Lower lobe of right lung (tissue), 2 donors: ENCODE measurements at regions not wholly inside any gene's neighbourhood (a gene's known extent, or its start where the extent isn't known, plus 50 kb on each side); places are given as distances from the start of the nearest gene placed in this dataset.

Source experiments
- ATAC-seq, 2 donors: fragments of 200-7000 bp; cut with Tn5 transposase; one replicate each; pipeline ENCODE4 v1.9.1; 2020 to 2022; ENCODE audit warnings: mild to moderate bottlenecking in 2 of 2, moderate library complexity in 2 of 2
- DNase-seq: peaks from one replicate; pipeline ENCODE4 v3.0.0-alpha.2; 2020
- H3K27ac ChIP-seq: fragments of 200-600 bp; one replicate; pipeline ENCODE4 v1.8.0; 2022
- H3K27me3 ChIP-seq: fragments of 200-600 bp; one replicate; pipeline ENCODE4 v1.8.0; 2022; ENCODE audit warnings: low read depth
- H3K36me3 ChIP-seq: fragments of 200-600 bp; one replicate; pipeline ENCODE4 v1.8.0; 2022; ENCODE audit warnings: mild to moderate bottlenecking
- H3K4me1 ChIP-seq: fragments of 200-600 bp; one replicate; pipeline ENCODE4 v1.8.0; 2022
- H3K4me3 ChIP-seq: fragments of 200-600 bp; one replicate; pipeline ENCODE4 v1.8.0; 2022; ENCODE audit warnings: mild to moderate bottlenecking
- H3K9me3 ChIP-seq: fragments of 200-600 bp; one replicate; pipeline ENCODE4 v1.8.0; 2022
- intact Hi-C: fragments of 100-400 bp; cut with DNase I; formaldehyde crosslinking; loops from one replicate; pipeline ENCODE4 v1.11.0; 2022
- TF ChIP-seq, protein P1 (sequence below): fragments of 200-600 bp; IDR thresholded peaks from one replicate; pipeline ENCODE4 v1.8.0; 2022; ENCODE audit warnings: antibody characterized with exemption, mild to moderate bottlenecking
- donor health status: DM: no; HTN: yes; CAD: no; lungs with severe emphysema.

GRCh38 chr22:48953830-48954229, 873.8 kb downstream of the BRD1 start:
- intact Hi-C loops: no loop called here
- no peak overlapping the region for H3K4me3 ChIP-seq
- no peaks in the 10 kb centered on the region for H3K4me1 ChIP-seq
- H3K27ac ChIP-seq: no peak overlapping the region
- peaks cover 11% of the 10 kb centered on the region for H3K27me3 ChIP-seq
- no peak for ATAC-seq
- no peaks in the 10 kb centered on the region for H3K9me3 ChIP-seq
- H3K36me3 ChIP-seq: no peaks in the 10 kb centered on the region
- TF ChIP-seq, protein P1, sequence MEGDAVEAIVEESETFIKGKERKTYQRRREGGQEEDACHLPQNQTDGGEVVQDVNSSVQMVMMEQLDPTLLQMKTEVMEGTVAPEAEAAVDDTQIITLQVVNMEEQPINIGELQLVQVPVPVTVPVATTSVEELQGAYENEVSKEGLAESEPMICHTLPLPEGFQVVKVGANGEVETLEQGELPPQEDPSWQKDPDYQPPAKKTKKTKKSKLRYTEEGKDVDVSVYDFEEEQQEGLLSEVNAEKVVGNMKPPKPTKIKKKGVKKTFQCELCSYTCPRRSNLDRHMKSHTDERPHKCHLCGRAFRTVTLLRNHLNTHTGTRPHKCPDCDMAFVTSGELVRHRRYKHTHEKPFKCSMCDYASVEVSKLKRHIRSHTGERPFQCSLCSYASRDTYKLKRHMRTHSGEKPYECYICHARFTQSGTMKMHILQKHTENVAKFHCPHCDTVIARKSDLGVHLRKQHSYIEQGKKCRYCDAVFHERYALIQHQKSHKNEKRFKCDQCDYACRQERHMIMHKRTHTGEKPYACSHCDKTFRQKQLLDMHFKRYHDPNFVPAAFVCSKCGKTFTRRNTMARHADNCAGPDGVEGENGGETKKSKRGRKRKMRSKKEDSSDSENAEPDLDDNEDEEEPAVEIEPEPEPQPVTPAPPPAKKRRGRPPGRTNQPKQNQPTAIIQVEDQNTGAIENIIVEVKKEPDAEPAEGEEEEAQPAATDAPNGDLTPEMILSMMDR: no peak
- no peak for DNase-seq

DNA sequence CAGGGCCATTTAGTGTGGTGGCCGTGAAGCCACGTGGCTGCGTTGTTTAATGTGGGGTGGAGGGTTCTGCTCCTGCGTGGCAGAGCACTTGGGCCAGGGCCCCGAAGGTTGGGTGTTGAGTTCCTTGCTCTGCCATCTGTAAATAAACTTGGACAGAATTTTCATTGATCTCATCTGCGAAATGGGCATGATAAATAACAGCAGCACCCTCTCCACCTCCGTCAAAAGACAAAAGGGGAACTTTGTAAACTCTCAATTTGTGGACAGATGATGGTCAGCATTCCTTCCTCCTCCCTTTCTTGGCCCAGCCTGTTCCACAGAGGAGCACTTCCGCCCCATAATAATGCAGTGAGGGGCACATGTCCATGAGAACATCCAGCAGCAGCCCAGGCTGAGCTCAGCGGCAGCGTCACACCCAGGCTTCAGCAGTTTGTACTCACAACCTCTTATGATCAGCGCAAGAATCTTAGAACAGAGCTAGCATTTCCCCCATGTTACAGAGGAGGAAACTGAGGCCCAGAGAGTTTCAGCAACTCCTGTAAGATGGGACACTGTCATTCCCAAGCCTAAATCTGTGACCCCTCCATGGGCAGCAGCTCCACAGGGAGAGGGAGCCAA, 874.5 kb downstream of the BRD1 start:
- TF ChIP-seq, protein P1: no peak
- no peaks in the 10 kb centered on the region for H3K4me1 ChIP-seq
- peaks cover 8% of the 10 kb centered on the region for H3K27me3 ChIP-seq
- H3K27ac ChIP-seq: no peak overlapping the region
- no peak overlapping the region for H3K4me3 ChIP-seq
- intact Hi-C loops: no loop called here
- H3K9me3 ChIP-seq: no peaks in the 10 kb centered on the region
- ATAC-seq (no peak), DNase-seq (no peak)
- H3K36me3 ChIP-seq: no peaks in the 10 kb centered on the region

DNA sequence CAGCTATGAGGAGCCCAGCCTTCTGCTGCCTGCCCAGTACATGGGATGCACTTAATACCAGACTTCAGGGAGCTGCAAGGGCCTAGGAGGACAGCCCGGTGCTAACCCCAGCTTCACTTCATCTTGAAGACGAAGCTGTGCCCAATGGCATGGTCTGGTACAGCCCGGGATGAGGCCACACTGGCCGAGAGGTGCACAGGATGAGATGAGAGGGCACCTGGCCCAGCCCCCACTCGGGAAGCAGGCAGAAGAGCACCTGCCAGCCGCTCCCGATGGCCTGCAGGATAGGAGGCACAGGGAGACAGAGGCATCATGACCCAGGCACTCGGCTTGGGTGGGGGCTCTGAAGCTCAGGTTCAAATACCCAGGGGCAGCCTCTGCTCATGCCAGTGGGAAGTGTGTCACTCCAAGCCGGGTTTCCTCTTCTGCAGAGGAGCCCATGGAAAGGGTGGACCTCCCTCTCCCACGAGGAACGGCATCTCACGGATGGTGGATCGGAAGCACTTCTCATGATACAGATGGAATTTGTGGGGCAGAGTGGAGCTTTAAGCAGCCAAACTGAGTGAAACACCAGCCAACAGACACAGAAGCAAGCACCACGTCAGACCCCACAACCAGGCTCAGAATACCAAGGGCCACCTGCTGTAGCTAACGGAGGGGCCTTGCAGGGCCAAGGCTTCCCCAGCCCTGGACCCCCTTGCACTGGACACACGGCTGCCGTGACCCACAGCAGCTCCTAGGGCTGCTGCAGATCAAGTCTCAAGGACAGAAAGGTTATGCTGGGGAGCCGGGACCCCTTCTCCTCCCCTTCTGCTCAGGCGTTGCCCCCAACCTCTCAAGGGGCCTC, 875.2 kb downstream of the BRD1 start:
- H3K9me3 ChIP-seq: no peaks in the 10 kb centered on the region
- ATAC-seq: no peak
- no peaks in the 10 kb centered on the region for H3K36me3 ChIP-seq
- no peak overlapping the region for H3K4me3 ChIP-seq
- TF ChIP-seq, protein P1: no peak
- H3K4me1 ChIP-seq: no peaks in the 10 kb centered on the region
- H3K27me3 ChIP-seq: peaks cover 8% of the 10 kb centered on the region
- intact Hi-C loops: no loop called here
- DNase-seq: no peak
- no peak overlapping the region for H3K27ac ChIP-seq

DNA sequence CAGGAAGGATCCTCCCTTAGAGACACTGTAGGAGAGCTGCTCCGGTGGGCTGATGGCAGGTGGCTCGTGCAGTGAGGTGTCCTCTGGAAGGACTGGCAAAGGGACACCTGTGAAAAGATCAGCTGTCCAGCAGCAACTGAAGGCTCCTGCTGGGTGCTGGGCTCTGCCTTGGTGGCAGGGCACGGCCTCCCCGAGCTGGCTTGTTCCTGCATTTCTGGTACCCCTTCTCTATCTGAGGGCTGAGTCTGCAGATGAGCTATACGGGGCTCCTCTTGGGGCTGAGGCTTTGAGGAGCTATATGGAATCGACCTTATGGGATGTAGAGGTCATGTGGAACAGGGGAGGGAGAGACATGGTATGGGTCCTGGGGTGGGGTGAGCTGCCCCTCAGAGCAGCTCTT, 875.8 kb downstream of the BRD1 start:
- H3K4me1 ChIP-seq: no peaks in the 10 kb centered on the region
- TF ChIP-seq, protein P1: no peak
- H3K27me3 ChIP-seq: peaks cover 8% of the 10 kb centered on the region
- H3K4me3 ChIP-seq: no peak overlapping the region
- intact Hi-C loops: no loop called here
- no peaks in the 10 kb centered on the region for H3K36me3 ChIP-seq
- no peak overlapping the region for H3K27ac ChIP-seq
- no peak for ATAC-seq
- no peak for DNase-seq
- H3K9me3 ChIP-seq: no peaks in the 10 kb centered on the region

- Histone ChIP-seq H3K9me3 (no peaks in the 10 kb centered on the region), H3K27me3 (peaks cover 8% of the 10 kb centered on the region), H3K4me3 (no peak overlapping the region), H3K4me1 (no peaks in the 10 kb centered on the region), H3K36me3 (no peaks in the 10 kb centered on the region), H3K27ac (no peak overlapping the region)
- DNase-seq: no peak
- TF ChIP-seq, protein P1: no peak
- no peak for ATAC-seq
- intact Hi-C loops: no loop called here
These were observed 877.3 kb downstream of the BRD1 start for GRCh38 chr22:48950151-48950915.
